ENCODE measurements at regions not wholly inside any gene's neighbourhood (a gene's known extent, or its start where the extent isn't known, plus 50 kb on each side); places are given as distances from the start of the nearest gene placed in this dataset.

DNA sequence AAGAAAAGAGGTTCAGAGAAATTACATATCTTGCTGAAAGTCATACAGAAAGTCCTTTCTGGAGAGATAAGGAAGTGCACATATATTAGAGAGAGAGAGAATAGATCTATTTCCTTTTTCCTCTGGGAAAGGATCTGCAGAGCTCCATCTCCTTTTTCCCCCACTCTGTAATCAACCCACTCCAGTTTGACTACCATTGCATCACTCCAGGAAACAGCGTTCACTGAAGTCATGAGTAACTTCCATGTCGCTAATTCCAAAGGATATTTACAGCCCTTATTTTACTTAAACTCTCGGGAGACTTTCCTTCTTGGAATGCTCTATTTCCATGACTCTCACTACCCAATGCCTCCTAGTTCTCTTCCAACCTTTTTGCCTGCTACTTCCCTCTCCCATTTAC lies 72.5 kb upstream of the PARP11 start:
- FAIRE-seq = no peak

DNA sequence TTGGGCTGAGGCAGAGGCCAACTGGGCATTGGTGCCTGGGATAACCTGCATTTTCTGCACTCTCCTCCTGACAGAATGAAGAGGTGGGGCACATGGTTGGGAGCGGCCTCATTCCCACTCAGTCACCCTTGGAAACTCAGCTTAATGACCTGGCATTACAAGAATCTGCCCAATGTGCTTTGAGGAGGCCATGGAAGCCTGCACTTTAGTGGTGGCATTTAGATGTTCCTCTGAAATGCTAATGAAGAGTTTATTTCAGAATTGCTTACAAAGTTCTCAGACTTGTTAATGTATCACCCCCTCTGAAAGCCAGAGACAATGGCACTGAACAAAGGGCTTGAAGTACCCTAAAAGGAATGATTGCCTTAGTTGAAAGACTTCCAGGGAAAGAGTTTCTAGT lies 71.4 kb upstream of the PARP11 start:
- no peak for FAIRE-seq

DNA sequence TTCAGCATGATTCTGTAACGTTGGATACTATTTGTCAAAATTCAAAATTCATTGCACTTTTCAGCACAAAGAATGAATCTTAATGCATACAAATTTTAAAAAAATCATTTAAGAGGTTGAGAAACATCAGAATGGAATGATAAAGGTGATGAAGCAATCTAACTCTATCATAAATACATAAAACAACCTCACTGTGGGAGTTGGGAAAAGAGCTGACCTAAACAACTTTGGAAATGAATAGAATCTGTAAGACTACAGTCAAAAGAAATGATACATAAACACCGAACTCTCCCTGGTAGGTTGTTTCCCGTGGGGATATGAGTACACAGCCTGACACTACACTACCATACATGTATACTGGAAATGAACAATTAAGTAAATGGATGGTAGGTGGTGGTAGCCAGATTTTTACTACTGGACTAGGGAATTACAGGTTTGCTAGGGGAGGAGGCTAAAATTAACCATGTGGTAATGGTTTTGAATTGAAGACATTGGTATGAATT lies 64.9 kb upstream of the PARP11 start:
- no peak for FAIRE-seq

DNA sequence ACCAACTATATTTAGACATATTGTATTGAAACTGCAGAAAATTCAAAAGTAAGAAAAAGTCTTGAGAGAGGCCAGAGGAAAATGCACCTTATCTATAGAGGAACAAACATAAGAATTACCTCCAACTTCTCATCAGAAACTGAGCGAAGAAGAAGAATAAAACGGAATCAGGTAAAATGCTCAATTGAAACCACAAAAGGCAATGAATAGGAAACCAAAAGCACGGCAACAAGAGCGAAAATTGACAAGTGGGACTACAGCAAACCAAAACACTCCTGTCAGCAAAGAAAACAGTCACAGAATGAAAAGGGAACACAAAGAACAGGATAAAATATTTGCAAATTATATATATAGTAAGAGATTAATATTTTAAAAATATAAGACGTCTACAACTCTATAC lies 61.9 kb upstream of the PARP11 start:
- no peak for FAIRE-seq

DNA sequence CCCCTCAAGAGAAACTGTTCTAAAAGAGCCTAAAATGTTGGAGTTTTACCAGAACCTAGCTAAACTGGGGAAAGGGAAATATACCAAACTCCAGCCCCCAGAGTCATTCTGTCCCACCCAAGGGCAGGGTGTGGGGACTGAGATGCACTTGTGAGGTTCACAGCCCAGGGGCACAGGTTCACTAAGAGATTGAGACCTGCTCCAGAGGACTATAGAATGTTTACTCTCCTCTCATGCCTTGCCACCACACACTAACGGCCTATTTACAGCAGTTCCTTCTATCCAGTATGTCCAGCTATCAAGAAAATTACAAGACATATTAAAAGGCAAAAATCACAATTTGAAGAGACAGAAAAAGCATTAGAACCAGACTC lies 60.6 kb upstream of the PARP11 start:
- FAIRE-seq = no peak

DNA sequence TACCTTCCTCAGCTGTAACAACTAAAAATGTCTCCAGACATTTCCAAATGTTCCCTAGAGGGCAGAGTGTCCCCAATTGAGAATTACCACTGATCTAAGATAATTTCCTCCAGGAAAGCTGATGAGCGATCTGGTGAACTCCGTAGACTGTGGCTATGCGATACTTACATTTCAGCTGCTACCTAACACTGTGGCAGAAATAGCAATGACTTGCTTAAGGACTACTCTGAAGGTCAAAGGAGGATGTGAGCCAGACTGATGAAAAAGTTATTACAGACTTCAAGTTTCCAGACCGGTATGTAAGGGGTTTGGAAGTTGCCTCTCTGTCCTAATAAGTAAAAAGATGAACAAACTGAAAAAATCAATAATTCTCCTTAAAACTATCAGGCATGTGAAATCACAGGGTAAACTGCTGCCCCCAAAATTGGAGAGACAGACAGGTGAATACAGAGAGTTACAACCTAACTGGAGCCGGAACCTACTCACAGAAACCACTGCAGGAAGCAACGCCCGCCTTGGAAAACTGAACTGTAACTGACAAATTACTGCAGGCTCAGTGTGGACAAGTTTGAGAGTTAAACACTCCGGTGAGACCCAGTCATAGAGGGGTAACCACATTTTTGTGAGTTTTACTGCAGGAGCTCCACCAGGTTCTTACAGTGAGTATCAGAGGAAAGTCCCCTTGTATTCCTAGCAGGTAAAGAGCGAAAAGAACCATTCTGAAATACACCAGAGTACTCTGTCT lies 60.0 kb upstream of the PARP11 start:
- FAIRE-seq = no peak

DNA sequence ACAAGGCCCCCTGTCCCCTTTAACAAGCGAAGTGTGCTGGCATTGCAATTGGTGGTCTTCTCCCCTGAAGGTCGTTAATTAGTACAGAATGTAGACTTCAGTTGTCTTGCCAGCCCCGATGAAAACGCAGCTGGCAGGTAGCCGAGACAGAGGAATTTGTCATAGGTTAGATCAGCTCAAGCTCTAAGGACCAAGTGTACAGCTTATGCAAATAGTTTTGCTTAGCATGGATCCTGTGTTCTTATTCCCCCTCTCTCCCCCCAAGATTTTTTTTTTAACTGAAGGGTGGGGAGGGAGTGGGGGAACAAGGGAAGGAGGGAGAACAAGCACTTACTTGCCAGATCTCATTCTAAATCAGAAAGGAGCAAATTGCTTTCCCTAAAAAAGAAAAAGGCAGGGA lies 58.6 kb upstream of the PARP11 start:
- FAIRE-seq = no peak

DNA sequence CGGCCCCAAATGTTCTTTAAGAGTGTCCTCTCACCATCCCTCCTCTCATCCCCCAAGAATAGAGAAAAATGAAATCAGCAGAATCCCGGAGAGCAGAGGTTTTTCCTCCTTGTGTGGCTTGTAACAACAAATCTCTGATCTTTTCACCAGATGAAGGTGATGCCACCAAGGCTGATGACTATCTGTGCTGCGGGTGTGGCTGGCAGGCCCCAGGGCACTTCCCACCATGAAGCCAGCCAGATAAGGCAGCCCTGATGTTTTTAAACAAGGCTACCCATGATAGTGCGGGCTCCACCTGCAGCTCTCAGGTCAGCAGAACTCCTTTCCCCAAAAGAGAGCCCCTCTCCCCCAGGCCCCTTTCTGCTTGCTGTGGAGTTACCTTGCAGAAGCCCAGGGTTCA lies 58.0 kb upstream of the PARP11 start:
- FAIRE-seq = no peak

DNA sequence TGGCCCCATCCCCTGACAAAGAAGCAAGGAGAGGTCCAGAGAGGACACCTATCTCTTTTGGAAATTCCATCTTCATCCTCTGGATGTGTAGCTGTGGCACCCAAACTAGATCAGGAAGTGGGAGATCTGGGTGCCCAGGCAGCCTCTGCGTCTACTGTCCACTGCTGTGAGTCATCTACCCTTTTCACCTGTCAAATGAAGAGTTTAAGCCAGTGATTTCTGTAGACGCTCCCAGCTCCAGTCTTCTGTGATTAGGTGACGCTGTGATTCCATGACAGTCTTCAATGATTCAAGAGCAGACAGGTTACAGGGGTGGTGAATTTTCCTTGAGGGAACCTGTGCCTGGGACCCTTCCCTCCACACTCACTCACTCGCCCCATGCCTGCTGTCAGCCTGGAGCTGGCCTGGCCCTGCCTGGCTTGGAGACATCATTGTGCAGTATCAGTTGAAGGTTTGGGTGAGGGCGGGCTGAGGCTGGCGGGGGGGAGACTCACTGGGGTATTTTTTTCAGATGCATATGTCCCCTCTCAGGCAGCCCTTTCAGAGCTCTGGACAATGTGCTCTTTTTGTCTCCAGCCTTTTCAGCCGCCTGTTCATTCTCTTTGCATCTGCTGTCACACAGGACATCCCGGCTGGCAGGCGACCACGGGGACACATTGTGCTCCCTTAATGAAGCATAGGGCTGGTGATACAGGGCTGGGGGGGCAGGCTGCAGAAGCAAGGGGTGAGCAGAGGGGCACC lies 56.8 kb upstream of the PARP11 start:
- no peak for FAIRE-seq

DNA sequence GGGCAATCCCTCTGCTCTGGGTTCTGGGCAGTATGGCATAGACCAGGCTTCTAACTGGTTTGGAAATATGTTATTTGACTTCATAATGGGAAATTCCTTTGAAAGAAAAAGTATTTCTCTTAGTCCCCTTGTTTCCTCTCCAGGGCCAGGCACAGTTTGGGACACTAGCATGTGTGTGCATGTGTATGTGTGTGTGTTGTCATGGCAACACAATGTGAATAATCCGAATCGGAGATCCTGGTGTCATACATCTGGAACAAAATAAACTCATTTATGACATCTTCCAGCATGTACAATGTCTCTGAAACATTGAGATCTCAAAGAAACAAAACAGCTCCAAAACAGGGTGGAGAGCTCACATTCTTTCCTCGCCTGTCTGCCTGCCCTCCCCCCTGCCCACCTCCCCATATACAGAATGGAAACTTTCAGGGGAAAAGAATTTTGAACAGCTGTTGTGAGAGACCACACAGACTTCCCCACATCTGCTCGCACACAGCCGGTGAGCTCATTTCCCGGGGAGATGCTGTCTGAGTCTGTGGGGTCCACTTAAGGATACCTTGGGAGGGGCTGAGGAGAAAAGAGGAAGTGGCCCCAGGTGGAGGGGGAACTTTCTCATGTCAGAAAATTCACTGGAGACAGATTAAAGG lies 55.5 kb upstream of the PARP11 start:
- FAIRE-seq = no peak

DNA sequence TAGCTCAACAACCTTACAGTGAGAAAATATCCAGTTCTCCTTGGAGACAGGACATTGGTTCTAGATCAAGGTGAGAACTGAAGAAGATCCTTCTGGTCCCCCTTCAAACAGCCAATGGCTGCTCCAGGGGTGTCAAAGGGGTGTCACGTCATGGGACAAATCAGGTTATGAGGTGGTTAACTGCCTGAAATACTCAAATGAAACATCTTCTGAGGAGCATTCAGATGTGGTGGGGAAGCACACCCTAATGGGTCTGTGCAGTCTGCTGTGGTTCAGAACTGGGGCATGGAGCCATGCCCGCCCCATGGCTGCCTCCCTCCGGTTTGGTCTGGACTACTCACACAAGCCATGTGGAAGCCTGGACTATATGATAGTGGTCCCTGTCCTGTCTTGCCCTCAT lies 52.4 kb upstream of the PARP11 start:
- FAIRE-seq = no peak

DNA sequence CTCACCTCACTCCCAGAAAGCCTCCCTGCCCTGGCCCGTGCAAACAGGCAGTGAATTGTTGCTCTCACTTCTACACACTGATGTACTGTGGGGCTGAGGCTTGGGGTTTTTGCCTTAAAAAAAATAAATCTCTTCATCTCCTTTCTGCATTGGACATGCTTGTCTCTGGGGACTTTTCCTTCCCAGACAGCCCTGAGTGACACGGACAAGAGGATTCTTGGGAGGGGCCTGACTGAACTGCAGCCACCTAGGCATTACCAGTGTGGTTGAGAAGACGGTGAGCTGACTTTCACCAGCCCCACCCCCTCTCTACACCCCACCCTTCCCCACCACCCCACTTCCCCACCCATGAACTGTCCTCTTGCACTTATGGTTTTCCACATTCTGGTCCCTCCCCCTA lies 51.6 kb upstream of the PARP11 start:
- no peak for FAIRE-seq

DNA sequence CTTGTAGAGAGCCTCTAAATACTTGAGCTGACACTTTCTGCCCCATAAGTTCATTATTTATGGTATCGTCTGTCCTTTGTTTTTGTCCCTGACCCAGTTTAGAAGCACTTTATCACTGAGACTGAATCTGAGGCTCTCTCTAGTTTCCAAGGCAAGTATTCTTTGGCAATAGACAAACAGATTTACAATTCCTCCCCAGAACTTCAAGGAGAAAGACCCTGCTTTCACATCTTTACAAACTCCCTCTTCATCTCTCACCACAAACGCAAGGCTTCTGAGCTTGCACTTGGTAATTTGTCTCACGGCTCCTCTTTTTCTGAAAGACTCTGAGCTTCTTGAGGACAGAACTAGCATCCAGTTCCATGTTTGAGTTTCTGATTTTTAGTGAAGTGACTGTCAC lies 49.8 kb upstream of the PARP11 start:
- FAIRE-seq = no peak

Data from TTC549 (cell line).